ENCODE measurements at regions not wholly inside any gene's neighbourhood (a gene's known extent, or its start where the extent isn't known, plus 50 kb on each side); places are given as distances from the start of the nearest gene placed in this dataset.
"Not testable (repeated sequence)": the region's sequence is repeated elsewhere in the genome, so short reads cannot be mapped to it uniquely, and the experiment has no call there.

DNA sequence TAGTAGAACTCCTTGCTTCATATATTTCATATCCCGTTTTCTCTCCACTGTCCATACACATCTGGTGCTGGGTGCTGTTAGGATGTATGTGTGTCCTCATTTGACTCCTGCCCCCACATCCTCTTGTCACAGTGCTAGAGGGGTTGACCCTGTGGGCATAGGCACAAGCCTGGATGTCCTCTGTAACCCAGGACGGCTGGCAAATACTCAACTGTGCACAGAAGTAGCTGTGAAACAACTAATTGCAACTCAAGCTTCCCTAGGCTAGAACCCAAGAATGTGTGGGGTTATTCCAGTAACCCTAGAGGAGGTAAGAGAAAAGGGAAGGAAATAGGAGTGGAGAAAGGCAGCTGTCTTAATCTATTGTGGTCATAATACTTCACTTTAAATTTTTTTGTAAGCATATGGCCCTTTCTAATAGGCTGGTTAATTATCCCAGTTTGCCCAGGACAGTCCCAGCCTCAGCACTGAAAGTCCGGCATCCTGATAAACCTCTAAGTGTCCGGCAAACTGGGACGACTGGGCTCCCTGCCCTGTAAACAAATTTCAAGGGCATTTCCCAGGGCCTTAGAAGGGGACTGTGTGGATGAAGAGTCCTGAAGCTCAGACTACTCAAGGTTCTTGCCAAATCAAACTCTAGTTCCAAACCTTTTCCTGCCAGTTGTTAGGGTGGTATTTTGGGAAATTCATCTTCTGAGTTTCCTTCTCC, 283.2 kb upstream of the CELF2 start:
- no peaks in the 10 kb centered on the region for H3K4me1 Mint-ChIP-seq (ENCODE audit: low read depth)
- no peaks in the 10 kb centered on the region for H3K9me3 Mint-ChIP-seq
- H3K4me3 Mint-ChIP-seq, result no peak overlapping the region
- H3K36me3 Mint-ChIP-seq (ENCODE audit: low read depth), result no peaks in the 10 kb centered on the region
- peaks cover 8% of the 10 kb centered on the region for H3K27me3 Mint-ChIP-seq
- H3K27ac Mint-ChIP-seq, result no peak overlapping the region

DNA sequence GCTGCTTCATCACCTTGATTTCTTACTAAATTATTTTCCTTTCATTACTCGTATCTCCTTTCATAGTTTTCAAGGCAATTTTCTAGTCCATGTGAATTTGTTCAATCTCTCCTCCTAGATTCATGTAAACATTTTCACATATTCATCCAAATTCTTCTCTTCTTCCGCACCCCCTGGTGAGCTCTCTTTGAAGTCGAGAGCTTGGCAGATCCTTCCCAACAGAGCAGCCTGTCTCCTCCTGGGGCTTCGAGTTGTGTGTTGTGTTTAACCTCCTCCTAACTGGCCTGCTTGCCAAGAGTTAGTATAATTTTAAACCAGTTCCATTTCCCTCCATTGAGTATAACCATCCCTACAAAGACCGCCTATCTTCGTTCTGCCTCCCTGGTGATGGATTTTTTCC, 272.4 kb upstream of the CELF2 start:
- H3K27me3 Mint-ChIP-seq, result peaks cover 11% of the 10 kb centered on the region
- no peak overlapping the region for H3K4me3 Mint-ChIP-seq
- no peaks in the 10 kb centered on the region for H3K4me1 Mint-ChIP-seq (ENCODE audit: low read depth)
- H3K9me3 Mint-ChIP-seq, result peaks cover 6% of the 10 kb centered on the region
- no peaks in the 10 kb centered on the region for H3K36me3 Mint-ChIP-seq (ENCODE audit: low read depth)
- no peak overlapping the region for H3K27ac Mint-ChIP-seq

- no peaks in the 10 kb centered on the region for H3K36me3 Mint-ChIP-seq (ENCODE audit: low read depth)
- H3K27ac Mint-ChIP-seq, result no peak overlapping the region
Measured at GRCh38 chr10:10755490-10755889, 262.2 kb upstream of the CELF2 start.

DNA sequence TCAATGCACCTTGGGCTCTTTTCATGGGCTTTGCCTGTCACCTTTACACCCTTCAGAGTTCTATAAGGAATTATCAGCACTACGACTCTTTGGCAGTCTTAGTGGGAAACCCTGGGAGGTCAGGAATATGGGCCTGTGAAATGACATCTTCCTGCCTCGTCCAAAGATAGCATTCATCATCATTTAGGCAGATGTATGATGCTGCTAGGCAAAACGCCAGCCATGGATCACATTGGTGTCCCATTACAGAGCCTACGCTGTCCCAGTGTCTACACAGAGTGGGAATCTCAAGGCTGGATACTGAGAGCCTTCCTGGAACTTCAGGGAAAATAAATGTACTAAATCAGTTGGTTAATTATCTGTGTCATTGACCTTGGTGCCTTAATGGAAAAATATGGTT, 259.4 kb upstream of the CELF2 start:
- Mint-ChIP-seq H3K27me3 (peaks cover 4% of the 10 kb centered on the region), H3K27ac (no peak overlapping the region), H3K9me3 (no peaks in the 10 kb centered on the region)

More at GRCh38 chr10:10755490-10755889, 262.2 kb upstream of the CELF2 start:
- H3K9me3 Mint-ChIP-seq, result peaks cover 3% of the 10 kb centered on the region
- no peaks in the 10 kb centered on the region for H3K27me3 Mint-ChIP-seq
- H3K4me3 Mint-ChIP-seq, result no peak overlapping the region
- H3K4me1 Mint-ChIP-seq (ENCODE audit: low read depth), result no peaks in the 10 kb centered on the region

DNA sequence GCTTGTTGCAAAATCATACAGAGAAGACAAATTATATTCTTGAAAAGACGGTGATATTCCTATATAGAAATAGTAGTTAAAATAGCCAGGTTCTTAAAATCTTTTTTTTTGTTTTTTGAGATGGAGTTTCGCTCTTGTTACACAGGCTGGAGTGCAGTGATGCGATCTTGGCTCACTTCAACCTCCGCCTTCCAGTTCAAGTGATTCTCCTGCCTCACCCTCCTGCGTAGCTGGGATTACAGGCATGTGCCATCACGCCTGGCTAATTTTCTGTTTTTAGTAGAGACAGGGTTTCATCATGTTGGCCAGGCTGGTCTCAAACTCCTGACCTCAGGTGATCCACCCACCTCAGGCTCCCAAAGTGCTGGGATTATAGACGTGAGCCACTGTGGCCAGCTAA, 257.9 kb upstream of the CELF2 start:
- H3K4me3 Mint-ChIP-seq; H3K9me3 Mint-ChIP-seq; H3K27ac Mint-ChIP-seq; H3K36me3 Mint-ChIP-seq (ENCODE audit: low read depth); H3K4me1 Mint-ChIP-seq (ENCODE audit: low read depth): not testable (repeated sequence)
- H3K27me3 Mint-ChIP-seq, result peaks cover 11% of the 10 kb centered on the region

More for the DNA sequence above, 259.4 kb upstream of the CELF2 start:
- Mint-ChIP-seq H3K36me3 (ENCODE audit: low read depth) (no peaks in the 10 kb centered on the region), H3K4me1 (ENCODE audit: low read depth) (no peaks in the 10 kb centered on the region), H3K4me3 (no peak overlapping the region)

DNA sequence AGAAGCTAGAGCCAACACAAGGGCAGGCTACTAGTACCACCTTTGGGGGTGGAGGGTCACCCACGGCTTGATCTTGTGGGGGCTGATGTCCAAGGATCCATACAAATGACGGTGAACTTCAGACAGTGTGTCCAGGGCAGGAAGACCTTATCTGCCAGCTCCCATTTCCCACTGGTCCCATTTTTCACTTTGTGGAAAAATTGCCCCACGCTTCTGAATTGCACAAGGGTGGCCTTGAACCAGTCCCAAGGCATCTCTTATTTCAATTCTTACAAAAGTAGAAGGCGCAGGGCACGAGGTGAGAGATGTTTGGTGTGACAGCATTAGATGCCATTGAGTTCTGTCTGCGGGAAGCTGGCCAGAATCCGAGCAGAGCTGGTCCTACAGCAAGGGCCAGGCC, 252.7 kb upstream of the CELF2 start:
- Mint-ChIP-seq H3K4me3 (no peak overlapping the region), H3K27me3 (peaks cover 11% of the 10 kb centered on the region), H3K4me1 (ENCODE audit: low read depth) (no peaks in the 10 kb centered on the region), H3K36me3 (ENCODE audit: low read depth) (no peaks in the 10 kb centered on the region), H3K27ac (no peak overlapping the region), H3K9me3 (no peaks in the 10 kb centered on the region)

DNA sequence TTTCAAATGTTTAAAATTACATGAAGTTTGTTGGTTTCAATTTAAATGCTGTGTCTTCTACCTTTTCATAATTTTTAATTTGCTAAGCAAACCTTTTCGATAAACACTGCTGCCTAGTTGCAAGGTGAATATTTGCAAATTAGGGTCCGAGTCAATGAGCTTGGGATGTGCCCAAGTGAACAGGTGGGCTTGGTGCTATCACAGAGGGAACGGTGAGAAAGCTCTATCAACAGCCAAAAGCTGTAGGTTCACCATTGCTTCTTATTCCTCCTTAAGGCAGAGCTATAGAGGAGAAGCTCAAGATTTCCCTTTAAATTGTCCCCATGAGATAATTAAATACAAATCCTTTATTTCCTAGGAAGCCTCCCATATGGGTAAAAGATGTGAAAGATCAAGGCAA, 245.3 kb upstream of the CELF2 start:
- peaks cover 5% of the 10 kb centered on the region for H3K27me3 Mint-ChIP-seq
- no peak overlapping the region for H3K27ac Mint-ChIP-seq
- H3K36me3 Mint-ChIP-seq (ENCODE audit: low read depth), result no peaks in the 10 kb centered on the region
- no peak overlapping the region for H3K4me3 Mint-ChIP-seq
- no peaks in the 10 kb centered on the region for H3K4me1 Mint-ChIP-seq (ENCODE audit: low read depth)
- H3K9me3 Mint-ChIP-seq, result no peaks in the 10 kb centered on the region

DNA sequence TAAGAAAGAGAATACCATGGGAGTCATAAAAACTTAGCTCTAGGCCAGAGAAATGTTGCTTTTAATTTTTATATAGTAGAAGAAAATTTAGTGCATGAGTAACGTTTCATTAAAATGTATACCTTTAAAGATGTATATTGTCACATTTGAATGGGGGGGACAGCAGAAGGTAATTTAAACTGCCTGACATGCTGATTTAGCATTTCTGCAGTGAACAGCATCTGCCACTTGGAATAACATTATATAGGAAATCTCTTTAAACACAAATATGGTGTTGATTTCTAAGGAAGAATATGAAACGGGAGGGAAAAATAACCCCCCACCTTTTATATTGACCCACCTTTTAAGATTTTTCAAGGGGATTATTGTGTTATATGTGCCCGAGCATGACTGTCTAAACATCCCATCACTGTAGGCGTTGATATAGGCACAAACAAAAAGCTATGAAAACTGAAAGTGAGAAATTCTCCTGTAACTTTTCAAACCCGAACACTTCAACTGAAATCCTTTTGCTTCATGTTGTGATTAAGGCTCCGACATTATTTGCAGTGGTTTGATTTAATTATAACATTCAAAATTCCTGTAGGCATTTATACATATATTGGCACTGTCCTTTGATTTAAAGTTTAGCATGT, 244.7 kb upstream of the CELF2 start:
- H3K27ac Mint-ChIP-seq, result no peak overlapping the region
- no peaks in the 10 kb centered on the region for H3K36me3 Mint-ChIP-seq (ENCODE audit: low read depth)
- H3K27me3 Mint-ChIP-seq, result peaks cover 11% of the 10 kb centered on the region
- no peaks in the 10 kb centered on the region for H3K9me3 Mint-ChIP-seq
- H3K4me1 Mint-ChIP-seq (ENCODE audit: low read depth), result no peaks in the 10 kb centered on the region
- H3K4me3 Mint-ChIP-seq, result no peak overlapping the region

- Mint-ChIP-seq H3K4me3 (no peak overlapping the region), H3K27ac (no peak overlapping the region), H3K9me3 (no peaks in the 10 kb centered on the region), H3K27me3 (peaks cover 11% of the 10 kb centered on the region), H3K36me3 (ENCODE audit: low read depth) (no peaks in the 10 kb centered on the region), H3K4me1 (ENCODE audit: low read depth) (no peaks in the 10 kb centered on the region)
Measured at GRCh38 chr10:10774416-10774815, 243.3 kb upstream of the CELF2 start.

DNA sequence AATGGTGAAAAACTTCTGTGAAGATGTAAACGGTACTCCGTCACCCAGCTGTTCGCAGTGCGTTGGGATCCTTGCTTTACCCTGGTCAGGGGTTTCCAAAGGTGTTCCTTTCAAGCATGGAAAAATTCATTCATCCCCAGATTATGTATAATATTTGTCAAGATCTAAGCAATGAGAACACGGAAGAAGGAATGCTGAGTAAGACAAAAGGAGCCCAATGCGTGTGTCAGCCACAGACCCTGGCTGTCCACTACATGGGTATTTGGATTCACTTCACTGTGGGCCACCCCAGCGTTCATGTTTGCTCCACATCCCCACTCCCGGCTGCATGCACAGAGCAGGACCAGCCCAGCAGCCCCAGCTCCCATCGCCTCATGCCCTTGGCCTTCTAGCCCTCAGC, 241.3 kb upstream of the CELF2 start:
- H3K36me3 Mint-ChIP-seq (ENCODE audit: low read depth), result no peaks in the 10 kb centered on the region
- no peaks in the 10 kb centered on the region for H3K4me1 Mint-ChIP-seq (ENCODE audit: low read depth)
- no peak overlapping the region for H3K27ac Mint-ChIP-seq
- H3K9me3 Mint-ChIP-seq, result no peaks in the 10 kb centered on the region
- peaks cover 16% of the 10 kb centered on the region for H3K27me3 Mint-ChIP-seq
- H3K4me3 Mint-ChIP-seq, result no peak overlapping the region

DNA sequence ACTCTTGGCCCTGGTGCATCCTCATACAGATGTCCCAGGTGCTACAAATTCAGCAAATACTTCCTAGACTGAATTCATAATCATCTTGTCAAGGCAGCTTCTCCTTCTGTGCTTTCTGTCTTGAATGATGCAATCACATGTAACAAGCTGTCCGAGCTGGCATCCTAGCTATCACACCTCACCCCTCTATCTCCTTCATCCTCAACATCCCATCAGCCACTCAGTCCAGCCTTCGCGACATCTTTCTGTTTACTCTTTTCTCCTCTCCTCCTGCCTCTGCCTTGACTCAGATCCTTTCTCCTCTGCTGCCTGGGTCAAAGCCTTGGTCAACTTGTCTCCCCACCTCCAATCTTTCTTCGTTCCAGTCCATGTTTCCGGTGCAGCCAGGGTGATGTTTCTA, 240.4 kb upstream of the CELF2 start:
- Mint-ChIP-seq H3K27me3 (peaks cover 20% of the 10 kb centered on the region), H3K4me3 (no peak overlapping the region), H3K4me1 (ENCODE audit: low read depth) (no peaks in the 10 kb centered on the region), H3K9me3 (no peaks in the 10 kb centered on the region), H3K36me3 (ENCODE audit: low read depth) (no peaks in the 10 kb centered on the region), H3K27ac (no peak overlapping the region)

- Mint-ChIP-seq H3K4me1 (ENCODE audit: low read depth) (no peaks in the 10 kb centered on the region), H3K27ac (no peak overlapping the region)
Measured at GRCh38 chr10:10777723-10778122, 239.9 kb upstream of the CELF2 start.

DNA sequence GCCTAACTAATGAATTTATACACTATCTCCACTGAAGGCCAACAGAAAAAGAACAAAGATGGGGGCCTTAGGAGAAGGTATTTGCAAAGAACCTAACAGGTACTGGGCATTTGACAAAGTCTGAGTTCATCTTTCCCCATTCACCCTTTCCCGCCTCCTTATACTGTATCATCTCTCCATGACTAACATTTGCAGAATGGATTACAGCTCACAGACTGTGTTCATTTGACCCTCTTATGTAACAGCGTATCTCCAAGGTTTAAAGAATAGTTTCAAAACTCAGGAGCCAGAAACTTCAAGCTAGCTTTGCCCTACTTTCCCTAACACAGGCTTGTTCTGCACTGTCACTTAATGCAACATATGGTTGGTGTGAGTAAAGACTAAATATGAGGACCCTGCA, 238.7 kb upstream of the CELF2 start:
- no peaks in the 10 kb centered on the region for H3K9me3 Mint-ChIP-seq
- no peak overlapping the region for H3K27ac Mint-ChIP-seq
- H3K4me3 Mint-ChIP-seq, result no peak overlapping the region
- H3K36me3 Mint-ChIP-seq (ENCODE audit: low read depth), result no peaks in the 10 kb centered on the region
- peaks cover 24% of the 10 kb centered on the region for H3K27me3 Mint-ChIP-seq
- no peaks in the 10 kb centered on the region for H3K4me1 Mint-ChIP-seq (ENCODE audit: low read depth)

More at GRCh38 chr10:10777723-10778122, 239.9 kb upstream of the CELF2 start:
- H3K36me3 Mint-ChIP-seq (ENCODE audit: low read depth), result no peaks in the 10 kb centered on the region
- peaks cover 20% of the 10 kb centered on the region for H3K27me3 Mint-ChIP-seq
- no peaks in the 10 kb centered on the region for H3K9me3 Mint-ChIP-seq
- H3K4me3 Mint-ChIP-seq, result no peak overlapping the region

DNA sequence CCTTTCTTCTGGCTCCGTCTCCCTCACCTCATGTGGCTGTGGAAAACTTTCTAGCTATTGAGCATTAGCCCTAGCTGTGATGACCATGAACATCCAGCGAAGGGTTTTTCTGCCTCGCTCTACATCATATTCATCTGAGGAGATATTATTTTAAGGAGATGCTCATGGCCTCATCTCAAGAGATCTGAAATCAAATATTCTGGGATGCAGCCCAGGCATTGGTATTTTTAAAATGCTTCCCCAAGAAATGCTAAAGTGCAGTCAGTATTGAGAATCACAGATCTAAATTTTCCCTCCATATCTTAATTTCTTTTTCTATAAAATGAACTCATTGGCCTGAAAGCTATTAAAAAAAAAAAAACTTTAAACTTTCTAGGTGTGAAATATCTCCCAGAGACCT, 238.2 kb upstream of the CELF2 start:
- Mint-ChIP-seq H3K36me3 (ENCODE audit: low read depth) (no peaks in the 10 kb centered on the region), H3K27ac (no peak overlapping the region), H3K4me1 (ENCODE audit: low read depth) (no peaks in the 10 kb centered on the region), H3K9me3 (no peaks in the 10 kb centered on the region), H3K4me3 (no peak overlapping the region), H3K27me3 (peaks cover 26% of the 10 kb centered on the region)

DNA sequence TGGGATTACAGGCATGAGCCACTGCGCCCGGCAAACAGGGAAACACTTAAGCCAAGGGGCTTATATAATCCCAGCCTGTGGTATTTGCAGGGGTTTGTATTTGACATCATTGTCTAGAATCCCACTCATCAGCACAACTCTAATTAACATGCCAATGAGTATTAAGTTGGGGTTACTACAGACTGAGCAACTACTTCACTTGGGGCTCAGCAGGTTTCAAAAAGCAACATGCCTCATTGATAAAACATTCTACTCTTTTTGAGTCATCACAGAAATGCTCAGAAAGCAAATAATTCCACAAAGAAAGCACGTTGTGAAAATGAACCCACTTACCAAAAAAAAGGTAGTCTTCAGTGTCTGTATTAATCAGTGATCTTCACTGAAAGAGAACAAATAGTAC, 236.9 kb upstream of the CELF2 start:
- H3K36me3 Mint-ChIP-seq (ENCODE audit: low read depth), result no peaks in the 10 kb centered on the region
- no peak overlapping the region for H3K4me3 Mint-ChIP-seq
- peaks cover 28% of the 10 kb centered on the region for H3K27me3 Mint-ChIP-seq
- H3K9me3 Mint-ChIP-seq, result no peaks in the 10 kb centered on the region
- H3K27ac Mint-ChIP-seq, result no peak overlapping the region
- H3K4me1 Mint-ChIP-seq (ENCODE audit: low read depth), result no peaks in the 10 kb centered on the region

- no peaks in the 10 kb centered on the region for H3K36me3 Mint-ChIP-seq (ENCODE audit: low read depth)
- no peaks in the 10 kb centered on the region for H3K9me3 Mint-ChIP-seq
- H3K4me1 Mint-ChIP-seq (ENCODE audit: low read depth), result no peaks in the 10 kb centered on the region
- H3K4me3 Mint-ChIP-seq, result no peak overlapping the region
- H3K27ac Mint-ChIP-seq, result no peak overlapping the region
- peaks cover 25% of the 10 kb centered on the region for H3K27me3 Mint-ChIP-seq
Measured at GRCh38 chr10:10782603-10783002, 235.1 kb upstream of the CELF2 start.

Data from stimulated activated naive CD8-positive, alpha-beta T cell treated with anti-CD3 and anti-CD28 coated beads, Interleukin-15, Interleukin-2, amounts not matched to agents 100 ng/mL and 50 ng/mL, for 24 hours (primary cell).